RWPE2 (cell line): ENCODE measurements at regions not wholly inside any gene's neighbourhood (a gene's known extent, or its start where the extent isn't known, plus 50 kb on each side); places are given as distances from the start of the nearest gene placed in this dataset.

ENCODE experiments used
- ATAC-seq: fragments of 200-7000 bp; cut with Tn5 transposase; 3 replicates; pipeline ENCODE4 v1.9.1; 2021; ENCODE audit warnings: low read depth
- DNase-seq: peaks from one replicate; pipeline ENCODE4 v3.0.0-alpha.2; 2020; ENCODE audit warnings: low spot score
- H3K27ac ChIP-seq: fragments of 450-650 bp; 2 replicates; pipeline ENCODE4 v1.5.1; 2017; ENCODE audit warnings: mild to moderate bottlenecking; ENCODE audit not compliant: poor library complexity, severe bottlenecking
- H3K27me3 ChIP-seq: fragments of 250-450 bp; sonication (Bioruptor Pico); 2 replicates; pipeline ENCODE4 v1.5.1; 2021; ENCODE audit warnings: mild to moderate bottlenecking, moderate library complexity; ENCODE audit not compliant: insufficient read depth, poor library complexity, severe bottlenecking
- H3K36me3 ChIP-seq: fragments of 250-450 bp; sonication (Bioruptor Pico); 2 replicates; pipeline ENCODE4 v1.5.1; 2020; ENCODE audit warnings: low read depth, mild to moderate bottlenecking, moderate library complexity
- H3K4me1 ChIP-seq: fragments of 250-450 bp; sonication (Bioruptor Pico); 2 replicates; pipeline ENCODE4 v1.5.1; 2021; ENCODE audit warnings: mild to moderate bottlenecking, moderate library complexity; ENCODE audit not compliant: insufficient read depth, poor library complexity, severe bottlenecking
- H3K4me3 ChIP-seq: fragments of 250-450 bp; sonication (Bioruptor Pico); 2 replicates; pipeline ENCODE4 v1.5.1; 2021; ENCODE audit warnings: mild to moderate bottlenecking, moderate library complexity; ENCODE audit not compliant: severe bottlenecking
- H3K9me3 ChIP-seq: fragments of 250-450 bp; sonication (Bioruptor Pico); 2 replicates; pipeline ENCODE4 v1.5.1; 2021; ENCODE audit warnings: mild to moderate bottlenecking, moderate library complexity; ENCODE audit not compliant: severe bottlenecking
- TF ChIP-seq, protein P1 (sequence below): fragments of 450-650 bp; IDR thresholded peaks from one replicate; pipeline ENCODE4 v1.5.1; 2017; ENCODE audit warnings: mild to moderate bottlenecking, moderate library complexity; ENCODE audit not compliant: poor library complexity, severe bottlenecking

DNA sequence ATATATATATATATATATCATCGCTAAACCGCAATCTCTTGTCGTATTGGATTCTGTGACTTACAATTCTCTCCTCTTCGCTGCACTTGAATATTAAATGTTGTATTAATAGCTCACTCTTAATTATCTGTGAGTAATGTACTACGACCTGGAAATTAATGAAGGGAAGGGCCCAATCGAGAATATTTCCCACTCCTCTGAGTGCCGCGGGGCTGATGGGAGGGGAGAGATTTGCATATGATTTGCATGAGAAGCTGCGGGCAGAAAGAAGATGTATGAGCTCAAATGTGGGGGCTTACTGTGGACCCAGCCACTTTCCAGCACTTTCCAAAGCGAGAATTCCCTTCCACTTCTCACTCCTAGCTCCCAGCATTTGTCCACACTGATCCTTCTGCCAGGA is 141.2 kb downstream of the MN1 start:
- H3K27me3 ChIP-seq, result no peaks in the 10 kb centered on the region
- H3K9me3 ChIP-seq, result no peaks in the 10 kb centered on the region
- DNase-seq, result no peak
- peaks cover 15% of the 10 kb centered on the region for H3K4me1 ChIP-seq
- H3K4me3 ChIP-seq, result no peak overlapping the region
- H3K27ac ChIP-seq, result no peak overlapping the region
- no peak for ATAC-seq
- TF ChIP-seq, protein P1, sequence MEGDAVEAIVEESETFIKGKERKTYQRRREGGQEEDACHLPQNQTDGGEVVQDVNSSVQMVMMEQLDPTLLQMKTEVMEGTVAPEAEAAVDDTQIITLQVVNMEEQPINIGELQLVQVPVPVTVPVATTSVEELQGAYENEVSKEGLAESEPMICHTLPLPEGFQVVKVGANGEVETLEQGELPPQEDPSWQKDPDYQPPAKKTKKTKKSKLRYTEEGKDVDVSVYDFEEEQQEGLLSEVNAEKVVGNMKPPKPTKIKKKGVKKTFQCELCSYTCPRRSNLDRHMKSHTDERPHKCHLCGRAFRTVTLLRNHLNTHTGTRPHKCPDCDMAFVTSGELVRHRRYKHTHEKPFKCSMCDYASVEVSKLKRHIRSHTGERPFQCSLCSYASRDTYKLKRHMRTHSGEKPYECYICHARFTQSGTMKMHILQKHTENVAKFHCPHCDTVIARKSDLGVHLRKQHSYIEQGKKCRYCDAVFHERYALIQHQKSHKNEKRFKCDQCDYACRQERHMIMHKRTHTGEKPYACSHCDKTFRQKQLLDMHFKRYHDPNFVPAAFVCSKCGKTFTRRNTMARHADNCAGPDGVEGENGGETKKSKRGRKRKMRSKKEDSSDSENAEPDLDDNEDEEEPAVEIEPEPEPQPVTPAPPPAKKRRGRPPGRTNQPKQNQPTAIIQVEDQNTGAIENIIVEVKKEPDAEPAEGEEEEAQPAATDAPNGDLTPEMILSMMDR, result no peak
- no peaks in the 10 kb centered on the region for H3K36me3 ChIP-seq

DNA sequence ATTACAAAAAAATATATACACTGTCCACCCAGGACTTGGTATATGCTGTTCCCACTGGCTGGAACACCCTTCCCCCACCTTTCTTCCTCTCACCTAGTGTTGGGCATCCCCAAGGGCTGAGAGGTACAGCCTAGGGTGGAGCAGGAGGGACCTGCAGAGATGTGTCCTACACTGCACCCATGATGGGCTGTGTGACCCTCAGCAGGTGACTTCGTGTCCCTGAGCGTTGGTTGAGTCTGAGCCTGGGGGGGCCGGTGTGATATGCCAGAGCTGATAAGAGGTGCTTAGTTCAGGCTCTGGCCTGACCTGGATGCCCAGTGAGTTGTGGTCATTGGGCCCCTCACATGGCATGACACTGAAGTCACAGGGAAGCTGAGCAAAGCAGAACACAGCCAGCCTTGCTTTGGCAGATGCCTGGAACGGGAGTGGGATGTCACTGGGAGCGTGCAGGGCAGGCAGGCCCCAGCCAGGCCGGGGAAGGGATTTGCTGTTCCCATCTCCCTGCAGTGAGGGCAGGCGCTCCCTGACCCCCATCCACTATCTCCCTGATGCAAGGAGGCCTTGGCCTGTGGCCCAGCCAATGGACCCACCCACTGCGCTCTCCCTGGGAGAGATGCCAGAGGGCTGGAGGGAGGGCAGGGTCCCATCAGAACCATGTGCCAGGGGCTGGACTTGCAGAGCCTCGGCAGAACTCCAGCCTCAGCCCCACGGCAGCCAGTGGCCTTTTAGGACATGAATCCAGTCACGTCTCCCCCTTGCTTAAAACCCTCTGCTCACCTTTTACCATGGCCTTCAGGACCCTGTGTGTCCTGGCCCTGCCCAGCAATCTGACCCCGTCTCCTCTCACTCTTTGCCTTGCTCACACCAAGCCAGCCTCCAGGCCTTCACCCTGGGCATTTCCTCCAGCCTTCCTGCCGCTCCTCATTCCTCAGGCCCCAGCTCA is 138.9 kb downstream of the MN1 start:
- TF ChIP-seq, protein P1, result no peak
- Histone ChIP-seq H3K4me3 (no peak overlapping the region), H3K9me3 (no peaks in the 10 kb centered on the region), H3K36me3 (no peaks in the 10 kb centered on the region), H3K27me3 (no peaks in the 10 kb centered on the region), H3K4me1 (peaks cover 15% of the 10 kb centered on the region), H3K27ac (peak overlapping the region; percentile 56)
- DNase-seq (no peak), ATAC-seq (peak; percentile 63)

DNA sequence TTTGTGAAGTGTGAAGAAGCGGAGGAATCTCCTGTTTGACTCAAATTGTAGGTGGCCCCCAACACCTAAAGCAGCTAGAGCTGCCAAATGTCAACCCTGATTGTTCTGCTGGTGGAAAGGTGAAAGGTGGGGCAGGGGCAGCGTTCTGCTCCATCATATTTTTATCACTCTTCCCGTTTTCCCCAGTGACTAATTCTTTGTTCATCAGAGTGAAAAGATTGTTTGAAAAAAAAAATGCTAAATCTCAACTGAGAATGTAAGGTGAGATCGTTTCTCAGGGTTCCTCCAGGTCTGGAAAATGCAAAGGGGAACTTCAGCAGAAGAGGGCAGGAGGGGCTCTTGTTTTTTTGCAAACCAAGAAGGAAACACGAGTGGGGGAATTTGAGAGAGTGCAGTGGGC is 137.7 kb downstream of the MN1 start:
- H3K27me3 ChIP-seq, result no peaks in the 10 kb centered on the region
- H3K36me3 ChIP-seq, result no peaks in the 10 kb centered on the region
- peak; percentile 18 for ATAC-seq
- H3K4me1 ChIP-seq, result peaks cover 17% of the 10 kb centered on the region
- H3K9me3 ChIP-seq, result no peaks in the 10 kb centered on the region
- peak overlapping the region; percentile 56 for H3K27ac ChIP-seq
- no peak overlapping the region for H3K4me3 ChIP-seq
- TF ChIP-seq, protein P1, result no peak
- no peak for DNase-seq

DNA sequence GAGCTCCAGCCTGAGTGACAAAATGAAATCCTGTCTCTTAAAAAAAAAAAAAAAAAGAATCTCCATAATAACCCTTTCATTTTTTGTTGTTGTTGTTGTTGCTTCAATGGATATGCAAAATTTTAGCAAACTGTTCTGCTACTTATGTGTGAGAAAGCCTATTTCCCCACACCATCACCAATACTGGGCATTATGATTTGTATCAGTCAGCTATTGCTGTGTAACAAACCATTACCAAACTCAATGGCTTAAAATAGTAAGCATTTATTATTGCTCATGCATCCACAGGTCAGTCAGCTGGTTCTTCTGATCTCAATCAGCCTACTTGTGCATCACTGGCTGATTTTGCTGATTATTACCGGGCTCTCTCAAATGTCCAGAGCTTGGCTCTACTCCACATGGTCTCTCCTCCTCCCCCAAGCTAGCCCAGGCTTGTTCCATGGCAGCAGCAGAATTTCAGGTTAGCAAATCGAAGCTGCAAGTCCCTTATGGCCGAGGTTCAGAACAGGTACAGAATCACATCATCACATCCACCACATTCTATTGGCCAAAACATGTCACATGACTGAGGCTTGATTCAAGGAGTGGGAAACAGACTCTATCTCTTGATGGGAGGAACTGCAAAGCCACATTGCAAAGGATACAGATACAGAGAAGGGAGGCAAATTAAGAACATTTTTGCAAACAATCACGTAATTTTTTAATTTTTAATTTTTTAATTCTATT is 135.1 kb downstream of the MN1 start:
- TF ChIP-seq, protein P1, result no peak

More for the DNA sequence above, 135.1 kb downstream of the MN1 start:
- no peak overlapping the region for H3K4me3 ChIP-seq
- H3K9me3 ChIP-seq, result no peaks in the 10 kb centered on the region
- no peaks in the 10 kb centered on the region for H3K27me3 ChIP-seq
- DNase-seq (no peak), ATAC-seq (no peak)
- no peak overlapping the region for H3K27ac ChIP-seq
- H3K4me1 ChIP-seq, result peaks cover 34% of the 10 kb centered on the region
- H3K36me3 ChIP-seq, result no peaks in the 10 kb centered on the region
